ENCODE measurements at regions not wholly inside any gene's neighbourhood (a gene's known extent, or its start where the extent isn't known, plus 50 kb on each side); places are given as distances from the start of the nearest gene placed in this dataset.

DNA sequence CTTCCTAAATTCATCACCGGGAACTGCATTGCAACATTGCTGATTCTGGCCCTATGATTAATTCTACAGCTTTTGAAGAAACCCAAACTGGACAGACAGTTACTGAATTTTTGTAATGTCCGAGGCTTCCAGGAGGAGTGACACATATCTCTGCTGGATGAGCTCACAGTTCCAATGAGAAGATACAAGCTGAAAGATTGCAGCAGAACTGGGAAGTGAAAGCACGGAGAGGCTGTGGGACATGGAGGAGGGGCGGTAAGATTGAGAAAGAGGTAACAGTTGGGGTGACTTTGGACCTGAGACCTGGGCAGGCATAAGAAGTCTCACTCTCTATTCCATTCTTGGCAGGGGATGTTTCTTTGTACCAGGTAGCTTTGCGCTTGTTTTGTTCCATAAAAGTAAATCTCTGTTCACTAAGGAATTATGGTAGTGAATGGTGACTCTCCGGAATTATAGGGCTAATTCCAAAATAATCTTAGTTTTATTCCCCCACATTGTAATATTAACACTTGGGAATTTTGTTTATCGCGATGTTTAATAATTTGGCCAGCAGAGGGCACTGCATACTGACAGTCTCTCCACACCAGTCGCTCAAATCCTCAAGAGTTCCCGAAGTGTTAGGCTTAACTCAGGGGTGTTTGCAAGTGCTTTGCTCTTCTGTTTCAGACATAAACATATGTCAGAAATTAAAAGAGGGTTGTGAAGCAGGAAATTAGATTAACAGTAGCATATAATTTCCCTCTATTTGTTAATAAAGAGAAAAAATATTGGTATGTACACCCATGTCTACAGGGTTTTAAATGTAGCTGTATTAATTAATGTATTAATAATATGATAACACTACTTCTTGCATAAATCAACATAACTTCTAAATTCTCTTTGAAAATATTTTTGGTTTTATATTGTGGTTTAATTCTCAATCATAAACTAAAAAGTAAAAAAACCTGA lies 201.4 kb downstream of the SOCS6 start:
- DNase-seq, result peak; percentile 12

DNA sequence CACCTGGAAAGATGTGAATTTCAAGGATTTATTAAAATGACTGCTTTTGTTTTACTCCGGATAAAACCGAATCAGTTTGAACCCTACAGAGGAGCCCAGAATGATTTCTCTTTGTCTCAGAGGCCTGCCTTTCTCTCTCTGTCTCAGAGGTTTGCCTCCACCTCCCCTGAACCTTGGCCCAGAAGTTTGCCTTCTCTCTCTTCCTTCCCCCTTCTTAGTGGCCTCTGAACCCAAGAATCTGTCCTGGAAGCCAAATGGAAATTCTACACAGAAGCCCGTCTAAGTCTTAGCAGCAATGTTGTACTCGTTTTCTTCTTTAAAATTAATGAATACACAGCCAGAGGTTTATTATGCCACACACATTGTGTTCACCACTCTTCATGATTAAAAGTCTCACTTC lies 200.7 kb downstream of the SOCS6 start:
- no peak for DNase-seq

DNA sequence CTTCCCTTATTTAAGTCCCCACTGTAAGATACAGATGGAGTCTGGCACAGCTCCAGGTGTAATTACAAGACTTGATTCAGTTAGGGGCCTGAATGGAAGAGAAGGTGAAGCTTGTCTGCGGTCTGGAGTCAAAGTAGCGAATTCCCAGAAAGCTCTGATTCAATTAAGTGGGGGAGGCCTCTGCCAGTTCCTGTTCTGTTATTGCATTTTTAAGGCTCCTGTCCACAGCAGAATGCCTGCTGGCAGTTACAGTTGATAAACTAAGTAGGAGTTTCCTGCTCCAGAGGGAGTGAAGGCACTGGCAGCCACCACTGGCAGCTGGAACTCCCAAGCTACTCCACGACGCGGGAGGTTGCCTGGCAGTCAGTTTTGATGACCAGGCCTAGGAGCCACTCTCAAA lies 181.1 kb downstream of the SOCS6 start:
- DNase-seq, result no peak

DNA sequence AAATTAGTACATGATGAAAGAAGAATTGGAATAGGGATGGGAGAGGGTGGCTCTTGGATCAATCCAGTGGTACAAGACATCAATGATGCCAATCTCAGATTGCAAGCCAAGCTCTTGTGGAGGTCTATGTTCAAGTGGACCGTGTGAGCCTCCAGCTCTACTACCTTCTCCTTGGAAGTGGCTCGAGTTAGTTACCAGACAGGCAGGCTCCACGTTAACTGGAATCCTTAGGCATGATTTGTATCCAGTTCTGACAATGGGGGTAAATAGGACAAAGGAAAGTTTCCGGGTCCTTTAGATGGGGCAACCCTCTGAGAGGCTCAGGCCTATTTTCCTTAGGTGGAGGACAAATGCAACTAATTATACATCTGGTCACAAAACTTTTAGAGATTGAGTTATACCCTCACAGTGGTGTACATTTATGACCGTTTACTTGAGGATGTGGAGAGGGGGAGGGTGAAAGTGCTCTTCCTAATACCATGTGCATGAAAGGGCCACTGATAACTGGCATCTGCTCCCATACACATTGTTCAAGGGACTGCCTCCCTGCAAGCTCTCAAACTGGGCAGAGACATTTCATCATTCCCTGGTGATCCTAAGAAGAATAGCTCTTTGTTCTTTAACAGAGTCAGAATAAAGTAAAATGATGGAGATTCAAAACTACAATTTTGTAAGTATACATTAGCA lies 180.2 kb downstream of the SOCS6 start:
- DNase-seq, result no peak

DNA sequence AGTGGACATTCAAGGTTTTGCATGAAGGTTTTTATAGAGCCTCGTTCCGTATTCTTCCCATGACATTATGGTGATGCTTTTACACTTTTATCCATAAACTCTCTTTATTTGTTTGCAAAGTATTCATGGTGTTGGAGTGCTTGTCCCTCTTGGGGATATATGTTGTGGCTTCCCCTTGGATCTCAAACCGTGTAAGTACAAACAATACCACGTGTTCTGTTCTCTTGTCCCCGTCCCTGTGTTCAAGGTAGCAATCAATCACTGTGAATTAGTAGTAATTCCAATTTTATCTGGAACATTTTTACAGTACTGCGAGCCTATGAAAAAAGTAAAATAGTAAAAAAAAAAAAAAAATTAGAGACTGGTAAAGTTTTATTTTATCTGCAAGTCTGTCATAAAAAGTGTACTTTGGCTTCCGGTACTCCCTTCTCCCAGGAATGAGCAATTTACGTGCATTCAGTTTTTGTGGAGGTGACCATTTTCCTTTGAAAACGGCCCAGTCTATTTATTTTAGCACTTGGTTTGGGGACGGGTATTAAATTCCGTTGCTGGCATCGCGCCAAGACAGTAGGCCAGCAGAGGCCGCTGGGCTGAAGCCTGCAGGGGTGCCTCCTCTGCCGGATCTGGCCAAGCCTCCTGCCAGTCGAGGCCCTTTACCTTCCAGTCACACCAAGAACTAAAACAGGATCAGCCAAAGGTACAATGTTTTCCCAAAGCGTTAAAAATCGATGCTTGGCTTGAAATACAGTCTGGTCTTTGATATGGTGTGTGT lies 175.7 kb downstream of the SOCS6 start:
- peak; percentile 9 for DNase-seq

DNA sequence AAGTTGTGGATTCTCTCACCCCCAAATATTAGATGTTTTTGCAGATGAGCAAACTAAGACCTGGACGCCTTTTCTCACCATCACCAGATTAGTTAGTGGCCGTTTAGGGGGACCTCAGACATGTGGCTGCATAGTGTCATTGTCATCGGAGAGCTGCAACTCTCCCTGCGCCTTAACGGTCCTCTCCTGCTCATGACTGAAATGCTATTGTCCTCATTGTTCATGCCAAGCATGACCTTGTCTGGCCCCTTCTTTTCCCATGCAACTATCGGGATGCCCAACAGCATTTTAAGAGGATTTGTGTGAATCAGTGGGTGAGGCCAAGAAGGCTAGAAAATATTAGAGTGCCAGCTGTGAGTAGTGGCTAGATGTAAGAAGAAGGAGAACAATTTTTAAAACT lies 174.2 kb downstream of the SOCS6 start:
- no peak for DNase-seq

DNA sequence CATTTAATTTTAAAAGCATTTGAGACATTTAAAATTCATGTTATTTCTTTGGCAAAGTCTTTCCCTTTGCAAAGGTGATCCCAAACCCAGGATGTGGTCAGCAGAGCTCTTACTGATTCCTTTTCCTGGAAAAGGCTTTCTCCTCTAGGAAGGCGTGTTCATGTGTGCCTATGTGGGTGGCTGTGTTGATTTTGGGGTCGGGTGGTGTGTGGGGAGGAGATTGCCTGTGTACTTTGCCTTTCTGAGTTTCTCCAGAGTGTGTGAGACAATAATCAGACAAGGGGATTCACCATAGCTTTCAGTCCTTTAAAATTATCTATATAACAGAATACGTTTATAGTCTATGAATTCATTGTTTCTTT lies 173.2 kb downstream of the SOCS6 start:
- no peak for DNase-seq

DNA sequence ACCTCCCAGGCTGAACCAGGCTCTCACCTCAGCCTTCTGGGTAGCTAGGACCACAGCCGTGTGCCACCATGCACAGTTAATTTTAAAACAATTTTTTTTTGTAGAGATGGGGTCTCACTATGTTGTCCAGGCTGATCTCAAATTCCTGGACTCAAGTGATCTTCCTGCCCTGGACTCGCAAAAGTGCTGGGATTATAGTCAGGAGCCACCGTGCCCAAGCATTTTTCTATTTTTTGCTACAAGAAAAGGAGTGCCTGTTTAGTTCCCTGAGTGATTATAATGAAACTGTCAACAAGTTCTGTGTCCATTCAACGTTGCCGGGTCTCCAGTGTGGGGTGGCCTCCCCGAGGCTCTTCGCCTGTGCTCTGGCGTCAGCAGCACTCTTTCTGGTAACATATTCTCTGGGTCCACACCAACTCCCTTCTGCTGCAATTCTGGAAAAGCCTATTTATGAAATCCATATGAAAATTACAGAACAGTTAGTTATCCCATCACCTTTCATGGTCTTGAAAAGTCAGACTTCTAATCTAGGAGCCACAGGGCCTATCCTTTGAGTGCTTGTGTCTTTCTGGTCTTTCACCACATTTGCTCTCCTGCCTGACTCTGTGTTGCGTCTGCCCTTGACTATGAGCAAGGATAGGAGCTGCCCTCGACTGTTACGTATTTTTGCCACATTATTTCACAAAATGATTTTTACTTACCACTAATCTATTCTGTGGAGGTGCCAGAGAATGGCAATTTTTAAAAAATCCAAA lies 172.7 kb downstream of the SOCS6 start:
- DNase-seq, result no peak

DNA sequence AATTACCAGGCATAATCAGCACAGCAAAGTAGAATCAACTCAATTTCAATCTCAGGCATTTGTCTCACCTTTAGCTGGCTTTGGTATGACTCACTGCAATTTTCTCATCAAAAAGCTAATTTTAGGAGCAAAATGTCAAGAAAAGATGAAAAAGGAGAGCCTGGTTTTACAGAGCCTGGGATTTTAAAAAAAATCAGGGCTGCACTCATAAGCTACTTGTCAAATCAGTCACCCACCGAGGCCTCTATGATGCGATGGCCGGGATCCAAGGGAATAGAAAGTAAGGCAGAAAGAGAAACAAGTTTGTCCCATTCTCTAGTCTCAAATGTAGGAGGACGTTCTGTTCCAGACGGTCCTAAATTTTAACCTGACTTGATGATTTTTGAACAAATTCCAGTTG lies 170.9 kb downstream of the SOCS6 start:
- DNase-seq, result no peak

DNA sequence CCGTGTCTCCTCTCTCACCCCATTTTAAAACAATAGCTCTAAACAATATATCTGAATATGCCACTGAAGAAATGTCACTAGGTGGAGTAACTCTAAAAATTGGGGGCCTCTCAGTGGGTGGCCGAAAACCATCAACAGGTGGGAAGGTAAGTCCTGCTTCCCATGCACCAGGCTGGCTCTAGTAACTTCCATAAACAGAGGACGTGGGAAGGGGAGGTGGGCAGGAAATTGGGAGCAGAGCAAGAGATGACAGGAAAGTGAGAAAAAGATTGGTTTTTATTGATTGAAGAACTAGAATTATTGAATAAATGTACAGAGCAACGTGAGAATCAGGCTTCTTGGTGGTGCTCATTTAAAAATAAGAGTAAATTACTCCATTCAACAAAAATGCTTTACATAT lies 170.4 kb downstream of the SOCS6 start:
- DNase-seq, result no peak

DNA sequence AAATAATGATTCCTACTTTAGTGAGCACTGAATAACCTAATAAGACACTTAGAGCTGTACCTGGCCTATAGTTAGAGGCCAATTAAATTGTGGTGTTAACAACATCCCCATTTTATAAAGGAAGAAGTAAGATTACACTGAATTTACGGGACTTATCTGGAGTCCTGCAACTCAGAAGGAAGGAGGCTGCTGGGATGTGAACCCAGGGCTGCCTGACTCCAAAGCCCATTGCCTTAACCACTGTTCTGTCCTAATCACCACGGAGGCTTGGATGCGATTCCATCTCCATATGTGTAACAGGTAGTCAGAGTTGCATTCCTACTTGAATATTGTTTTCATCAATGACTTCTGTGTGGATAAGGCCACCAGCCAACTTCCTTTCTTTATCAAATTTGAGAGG lies 168.9 kb downstream of the SOCS6 start:
- DNase-seq, result no peak

DNA sequence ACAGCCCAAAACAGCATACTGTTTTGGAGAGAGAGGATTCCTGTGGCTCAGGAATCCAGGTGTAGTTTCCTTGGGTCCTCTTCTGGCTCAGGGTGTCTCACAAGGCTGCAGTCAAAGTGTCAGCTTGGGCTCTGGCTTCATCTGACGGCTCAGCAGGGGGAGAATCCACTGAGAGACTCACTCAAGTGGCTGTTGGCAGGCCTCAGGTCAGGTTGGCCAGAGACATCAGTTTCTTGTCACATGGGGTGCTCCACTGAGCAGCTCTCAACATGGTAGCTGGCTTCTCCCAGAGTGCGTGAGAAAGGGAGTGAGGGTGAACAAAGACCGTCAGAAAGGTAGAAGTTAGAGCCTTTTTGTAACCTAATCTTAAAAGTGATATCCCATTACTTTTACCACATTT lies 168.4 kb downstream of the SOCS6 start:
- no peak for DNase-seq

DNA sequence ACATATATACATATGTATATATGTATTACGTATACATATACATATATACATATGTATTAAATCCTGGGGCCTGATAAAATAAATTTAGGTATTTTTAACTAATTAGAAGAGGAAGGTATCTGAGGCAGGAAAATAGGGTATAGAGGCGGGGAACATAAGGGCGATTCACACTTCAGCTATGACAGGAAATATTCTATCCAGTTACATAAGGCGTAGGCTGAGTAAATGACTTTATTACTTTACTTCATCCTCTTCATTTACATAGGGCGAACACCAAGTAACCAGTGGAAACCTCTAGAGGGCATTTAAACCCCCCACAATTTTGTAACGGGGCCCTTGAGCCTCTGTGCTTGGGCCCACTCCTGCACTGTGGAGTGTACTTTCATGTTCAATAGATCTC lies 167.5 kb downstream of the SOCS6 start:
- DNase-seq, result no peak

DNA sequence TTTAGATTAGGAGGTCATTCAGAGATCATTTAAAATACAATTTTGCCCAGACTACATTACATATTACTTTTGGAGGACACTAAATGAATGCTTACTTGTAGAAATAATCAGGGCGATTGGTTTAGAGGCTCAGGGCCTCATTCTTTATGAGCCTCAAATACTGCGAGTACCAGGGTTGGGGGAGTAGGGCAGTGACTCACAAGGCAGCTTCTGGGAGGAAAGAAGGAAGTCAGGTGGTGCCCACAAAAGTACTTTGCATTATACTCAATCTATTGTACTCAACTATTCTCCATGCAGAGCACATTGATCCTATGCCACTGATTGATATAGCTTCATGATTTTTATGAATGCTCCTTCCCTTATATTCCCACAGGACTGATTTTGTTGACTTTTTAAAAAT lies 166.9 kb downstream of the SOCS6 start:
- DNase-seq, result no peak

DNA sequence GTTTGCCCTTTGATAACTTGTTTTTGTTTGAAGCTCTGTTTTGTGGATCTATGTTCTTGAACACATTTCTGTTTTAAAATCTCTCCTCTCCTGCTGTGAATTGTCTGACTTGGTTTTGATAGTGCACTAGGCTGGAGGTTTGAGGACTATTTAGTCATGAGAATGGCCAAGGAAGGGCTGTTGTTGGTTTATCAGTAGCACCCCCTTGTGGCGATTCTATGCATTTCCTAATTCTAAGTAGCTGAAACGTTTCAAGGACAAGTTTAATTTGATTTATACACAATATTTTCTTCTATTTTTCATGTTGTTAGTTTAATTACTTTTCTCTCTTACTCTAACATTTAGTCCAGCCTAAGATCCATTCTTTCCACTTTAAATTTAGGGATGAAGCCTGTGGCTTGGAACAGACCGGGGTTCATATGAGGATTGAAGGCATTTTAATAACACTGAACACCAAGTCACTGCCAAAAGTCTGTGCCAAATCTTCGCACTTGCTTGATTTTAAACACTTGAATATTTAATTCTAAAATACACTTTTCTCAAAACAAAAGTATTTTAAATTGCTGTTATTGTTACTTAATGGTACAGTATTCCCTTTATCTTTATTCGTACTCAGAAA lies 166.0 kb downstream of the SOCS6 start:
- DNase-seq, result no peak

DNA sequence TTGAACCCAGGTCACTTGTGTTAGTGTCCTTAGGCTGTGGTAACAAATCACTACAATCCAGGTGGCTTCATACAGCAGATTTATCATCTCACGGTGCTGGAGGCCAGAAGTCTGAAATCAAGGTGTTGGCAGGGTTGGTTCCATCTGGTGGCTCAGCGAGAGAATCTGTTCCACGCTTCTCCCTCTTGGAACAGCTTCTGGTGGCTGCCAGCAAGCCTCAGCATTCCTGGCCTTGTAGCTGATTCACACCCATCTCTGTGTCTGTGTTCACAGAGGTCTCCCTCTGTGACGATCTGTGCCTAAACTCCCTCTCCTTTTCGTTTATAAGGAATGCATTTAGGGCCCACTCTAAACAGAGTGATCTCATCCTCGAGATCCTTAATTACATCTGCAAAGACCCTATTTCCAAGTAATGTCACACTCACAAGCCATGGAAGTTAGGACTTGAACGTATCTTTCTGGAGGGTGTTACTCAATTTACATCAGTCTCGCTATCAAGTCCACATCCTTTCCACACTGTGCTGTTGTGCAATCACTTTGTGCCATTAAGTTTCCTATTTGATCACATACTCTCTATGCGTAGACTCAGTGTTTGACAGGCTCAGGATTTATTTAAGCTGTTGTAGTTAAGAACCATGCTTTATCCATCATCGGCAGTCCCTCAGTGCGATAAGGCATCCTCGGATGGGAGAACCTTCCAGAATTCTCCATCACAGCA lies 164.4 kb downstream of the SOCS6 start:
- no peak for DNase-seq

DNA sequence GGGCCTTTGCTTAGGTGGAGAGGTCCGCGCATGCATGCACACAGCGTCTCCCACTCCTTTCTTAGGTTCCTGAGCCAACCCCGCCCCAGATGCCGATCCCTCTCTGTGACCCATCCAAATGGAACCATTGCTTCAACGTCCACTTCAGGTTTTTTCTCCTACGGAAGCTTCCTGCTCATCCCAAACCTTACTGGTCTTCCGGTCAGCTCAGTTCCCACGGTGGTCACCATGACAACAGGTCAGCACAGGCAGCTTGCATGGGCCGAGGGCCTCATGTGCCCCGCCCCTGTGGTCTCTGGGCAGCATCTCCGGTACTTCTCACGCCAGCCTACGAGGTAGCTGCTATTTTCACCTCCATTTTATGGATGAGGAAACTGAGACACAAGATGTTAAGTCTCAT lies 163.7 kb downstream of the SOCS6 start:
- no peak for DNase-seq

DNA sequence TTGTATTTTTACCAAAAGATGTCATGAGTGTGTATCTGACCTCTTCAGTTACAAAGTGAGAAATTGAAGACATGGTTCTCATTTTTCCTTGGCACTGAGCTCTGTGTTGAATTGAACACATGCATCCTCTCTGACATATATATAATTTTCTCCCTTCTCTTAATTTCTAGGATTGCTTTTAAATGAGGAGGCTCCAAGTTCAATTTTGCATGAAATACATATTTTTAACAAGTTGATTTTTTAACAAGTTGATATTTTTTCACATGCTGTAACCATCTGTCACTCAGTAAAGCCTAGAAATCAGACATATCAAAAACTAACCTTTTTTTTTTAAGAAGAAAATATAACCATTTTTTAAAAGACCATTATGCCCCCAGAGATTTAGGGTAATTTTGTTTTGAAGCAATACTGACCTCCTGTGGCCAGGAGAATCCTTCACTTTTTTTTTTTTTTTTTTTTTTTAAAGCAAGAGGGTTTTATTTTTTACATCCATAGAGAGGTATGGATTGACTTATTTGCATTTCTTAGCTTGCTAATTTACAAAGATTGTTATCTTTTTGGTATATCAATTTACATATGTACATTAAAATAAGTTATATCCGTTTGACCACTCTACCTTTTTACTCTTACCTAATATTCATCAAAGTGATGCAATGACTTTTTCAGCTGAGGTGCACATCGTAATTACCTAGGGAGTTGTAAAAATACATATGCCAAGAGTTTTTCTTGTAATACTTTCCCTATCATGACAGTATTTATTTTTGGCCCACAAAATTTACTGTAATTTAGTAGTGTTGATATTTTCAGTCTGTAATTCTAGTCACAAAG lies 161.8 kb downstream of the SOCS6 start:
- no peak for DNase-seq

DNA sequence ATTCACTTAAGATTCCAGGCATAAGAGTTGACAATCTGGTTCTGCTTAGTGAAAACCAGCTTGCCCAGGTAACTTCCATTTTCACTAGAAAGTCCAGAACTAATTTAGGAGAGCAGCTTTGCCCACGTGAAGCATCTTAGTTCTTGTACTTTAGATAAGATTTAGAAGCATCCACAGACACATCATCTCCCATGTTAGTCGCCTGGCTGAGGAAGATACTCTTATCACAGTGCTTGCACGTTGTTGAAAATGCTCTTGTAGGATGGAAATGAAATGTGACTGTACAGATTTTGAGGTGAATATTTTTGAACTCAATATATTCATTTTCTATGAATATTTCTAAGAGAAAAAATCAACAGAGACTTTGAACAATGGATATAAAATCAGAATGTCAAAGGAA lies 159.7 kb downstream of the SOCS6 start:
- DNase-seq, result no peak

DNA sequence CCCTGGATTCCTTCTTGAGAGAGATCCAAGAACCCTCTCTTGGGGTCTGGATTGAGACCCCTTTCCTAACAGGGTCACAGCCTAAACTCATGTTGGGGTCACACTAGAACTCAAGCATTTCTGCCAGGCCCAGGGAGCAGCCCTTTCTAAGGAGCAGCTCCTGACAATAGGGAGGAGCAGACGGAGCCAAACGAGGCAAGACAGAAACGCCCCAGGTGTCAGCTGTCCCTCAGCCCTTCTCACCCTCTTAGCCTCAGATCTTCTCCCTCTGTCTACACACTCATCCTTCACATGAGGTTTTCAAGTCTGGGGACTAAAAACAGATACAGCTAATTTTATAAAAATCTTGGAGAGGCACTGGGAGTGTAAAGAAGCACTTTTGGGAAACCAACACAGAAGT lies 157.2 kb downstream of the SOCS6 start:
- DNase-seq, result no peak

DNA sequence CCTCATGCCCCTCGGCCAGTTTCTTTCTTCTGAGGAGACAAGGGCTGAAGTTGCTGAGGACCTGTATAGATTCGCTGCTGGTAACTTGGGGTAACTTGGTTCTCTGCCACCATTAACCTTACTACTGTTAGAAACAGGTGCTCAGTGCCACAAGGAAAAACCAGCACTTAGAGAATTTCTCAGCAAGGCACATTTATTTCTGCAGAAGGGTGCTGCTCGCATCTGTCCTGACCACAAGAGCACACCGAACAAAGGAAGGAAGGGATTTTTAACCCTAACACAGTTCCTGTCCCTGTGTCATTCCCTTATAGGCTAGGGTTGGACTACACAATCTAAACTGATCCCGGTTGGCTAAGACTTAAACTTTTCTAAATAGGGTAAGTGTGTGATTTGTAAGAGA lies 154.1 kb downstream of the SOCS6 start:
- no peak for DNase-seq
